ENCODE measurements at regions not wholly inside any gene's neighbourhood (a gene's known extent, or its start where the extent isn't known, plus 50 kb on each side); places are given as distances from the start of the nearest gene placed in this dataset.

DNA sequence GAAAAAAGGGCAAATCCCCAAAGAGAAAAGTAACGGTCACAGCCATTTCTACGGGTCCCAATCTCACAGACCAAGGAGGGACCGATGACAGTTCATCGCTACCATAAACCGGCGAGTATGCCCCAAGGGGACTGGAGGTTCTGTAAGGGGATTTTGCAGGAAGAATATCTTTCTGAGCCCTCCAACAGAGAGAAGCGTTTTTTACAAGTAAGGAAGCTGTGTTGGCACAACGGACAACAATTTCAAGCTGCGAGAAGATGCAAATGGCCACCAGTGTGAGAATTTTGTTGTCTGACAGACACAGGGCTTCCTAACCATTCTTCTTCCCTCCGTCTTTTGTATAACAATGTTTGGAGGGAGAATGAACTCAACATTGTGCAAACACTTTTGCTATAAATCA, 1043.1 kb downstream of the ADGRL2 start:
- no peak overlapping the region for H3K4me3 ChIP-seq (ENCODE audit: low read length)
- TF ChIP-seq CTCF (IDR thresholded peaks at IDR 0.05; ENCODE audit: insufficient read depth, low read depth, low read length, missing control alignments): no peak
- DNase-seq (ENCODE audit: low read depth): no peak

DNA sequence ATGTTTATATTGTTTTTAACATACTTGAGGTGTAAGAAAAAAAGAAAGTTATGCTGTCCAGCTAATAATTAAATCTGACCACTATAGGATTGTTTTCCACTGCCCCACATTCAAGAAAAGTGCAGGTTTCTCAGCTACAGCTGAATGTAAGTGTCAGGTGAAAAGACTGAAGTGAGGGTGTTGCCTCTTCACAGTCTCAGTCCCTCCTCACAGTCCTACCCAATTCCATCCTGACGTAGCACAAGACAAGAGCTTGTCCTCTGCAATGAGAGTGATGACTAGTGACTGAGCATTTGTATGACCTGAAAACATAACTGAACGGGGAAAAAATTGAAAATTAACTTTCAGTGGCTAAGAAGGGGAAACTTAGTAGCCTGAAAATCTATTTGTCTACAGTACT, 1039.5 kb downstream of the ADGRL2 start:
- TF ChIP-seq CTCF (IDR thresholded peaks at IDR 0.05; ENCODE audit: insufficient read depth, low read depth, low read length, missing control alignments): no peak
- no peak overlapping the region for H3K4me3 ChIP-seq (ENCODE audit: low read length)
- DNase-seq (ENCODE audit: low read depth): no peak

GRCh38 chr1:82837766-82838465, 1037.2 kb downstream of the ADGRL2 start:
- no peak overlapping the region for H3K4me3 ChIP-seq (ENCODE audit: low read length)
- peak; percentile 66 for DNase-seq (ENCODE audit: low read depth)
- no peak for TF ChIP-seq CTCF (IDR thresholded peaks at IDR 0.05; ENCODE audit: insufficient read depth, low read depth, low read length, missing control alignments)

- TF ChIP-seq CTCF (IDR thresholded peaks at IDR 0.05; ENCODE audit: insufficient read depth, low read depth, low read length, missing control alignments): no peak
- H3K4me3 ChIP-seq (ENCODE audit: low read length): no peak overlapping the region
Measured at GRCh38 chr1:82836973-82837680, 1036.4 kb downstream of the ADGRL2 start.

DNA sequence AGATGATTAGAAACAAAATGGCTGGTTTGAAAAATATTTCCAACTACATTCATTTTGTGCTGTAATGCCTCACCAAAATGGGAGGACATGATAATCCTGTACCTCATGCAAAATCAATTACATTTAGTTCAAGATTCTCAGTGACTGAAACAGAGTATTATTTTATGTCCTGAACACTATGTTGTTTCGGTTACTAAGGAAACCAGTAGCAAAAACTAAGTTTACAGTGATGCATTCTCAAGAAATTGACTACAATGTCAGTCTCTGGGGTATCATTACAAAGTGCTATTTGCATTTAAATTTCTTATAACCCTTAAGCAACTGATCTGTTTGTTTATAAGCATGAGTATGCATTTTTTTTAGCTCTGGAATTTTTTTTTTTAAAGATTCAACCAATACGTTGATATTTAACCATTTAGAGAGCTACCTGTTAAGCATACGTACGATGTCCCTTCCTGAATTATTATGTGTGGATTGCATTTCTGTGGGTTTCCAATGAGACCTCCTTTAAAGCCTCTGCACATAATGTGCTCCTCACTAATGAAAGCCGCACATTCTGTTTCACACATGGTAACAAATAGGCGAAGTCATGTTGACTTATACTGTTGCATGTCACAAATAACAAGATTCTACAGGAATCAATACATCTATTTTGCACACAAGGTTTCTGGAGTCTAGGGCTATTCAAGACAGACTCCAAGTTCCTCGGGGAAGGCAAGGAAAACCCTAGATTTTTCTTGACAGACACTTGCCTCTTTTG, 1035.7 kb downstream of the ADGRL2 start:
- H3K4me3 ChIP-seq (ENCODE audit: low read length): no peak overlapping the region
- TF ChIP-seq CTCF (IDR thresholded peaks at IDR 0.05; ENCODE audit: insufficient read depth, low read depth, low read length, missing control alignments): no peak
- DNase-seq (ENCODE audit: low read depth): no peak

More at GRCh38 chr1:82836973-82837680, 1036.4 kb downstream of the ADGRL2 start:
- DNase-seq (ENCODE audit: low read depth): peak; percentile 6

DNA sequence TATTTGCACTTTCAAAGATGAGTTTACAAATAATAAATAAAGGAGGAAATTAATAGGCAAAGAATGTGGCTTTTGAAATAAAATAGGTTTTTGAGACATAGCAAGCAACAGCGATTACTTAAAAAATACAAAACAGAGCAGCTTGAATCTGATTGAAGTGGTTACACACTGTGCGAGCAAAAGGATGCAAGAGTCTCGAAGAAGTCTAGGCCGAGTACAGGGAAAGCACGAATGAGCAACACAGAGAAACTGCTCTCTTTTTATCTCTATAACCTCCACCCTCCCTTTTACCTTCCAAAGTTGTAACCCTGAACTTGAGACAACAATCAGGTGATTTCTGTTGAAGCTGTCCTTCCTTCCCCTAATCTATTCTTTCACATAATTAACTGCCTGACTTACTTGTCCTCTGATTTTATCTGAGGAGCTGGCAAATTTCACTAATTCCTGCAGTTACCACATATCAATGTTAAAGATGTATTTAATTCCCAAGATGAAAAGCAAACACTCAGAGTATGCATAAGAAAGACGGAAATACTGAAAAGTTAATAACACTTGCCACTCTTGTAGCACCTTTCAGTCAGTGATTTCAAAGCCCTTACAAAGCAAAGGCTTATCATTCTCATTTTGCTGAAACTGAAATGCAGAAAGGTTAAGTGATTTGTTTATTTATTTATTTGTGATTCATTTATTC, 1030.1 kb downstream of the ADGRL2 start:
- no peak for DNase-seq (ENCODE audit: low read depth)
- H3K4me3 ChIP-seq (ENCODE audit: low read length): no peak overlapping the region
- no peak for TF ChIP-seq CTCF (IDR thresholded peaks at IDR 0.05; ENCODE audit: insufficient read depth, low read depth, low read length, missing control alignments)
